Glutamatergic neuron (in vitro differentiated cells): ENCODE measurements at regions not wholly inside any gene's neighbourhood (a gene's known extent, or its start where the extent isn't known, plus 50 kb on each side); places are given as distances from the start of the nearest gene placed in this dataset.

ENCODE experiments used
- DNase-seq: peaks from one replicate; pipeline ENCODE4 v3.0.0; 2022
- H3K27ac Mint-ChIP-seq: one replicate; pipeline ENCODE4 v1.8.0; 2020; ENCODE audit warnings: mild to moderate bottlenecking, mixed read lengths, inconsistent platforms; ENCODE audit not compliant: unreplicated experiment
- H3K27me3 Mint-ChIP-seq: one replicate; pipeline ENCODE4 v1.8.0; 2020; ENCODE audit warnings: mild to moderate bottlenecking, moderate library complexity, mixed read lengths, inconsistent platforms; ENCODE audit not compliant: unreplicated experiment
- H3K36me3 Mint-ChIP-seq: one replicate; pipeline ENCODE4 v1.8.0; 2020; ENCODE audit warnings: mild to moderate bottlenecking, mixed read lengths, inconsistent platforms; ENCODE audit not compliant: unreplicated experiment
- H3K4me1 Mint-ChIP-seq: one replicate; pipeline ENCODE4 v1.8.0; 2020; ENCODE audit warnings: mild to moderate bottlenecking, low read depth, mixed read lengths, inconsistent platforms; ENCODE audit not compliant: unreplicated experiment
- H3K4me3 Mint-ChIP-seq: one replicate; pipeline ENCODE4 v1.8.0; 2020; ENCODE audit warnings: mild to moderate bottlenecking, mixed read lengths, inconsistent platforms; ENCODE audit not compliant: unreplicated experiment
- H3K9me3 Mint-ChIP-seq: one replicate; pipeline ENCODE4 v1.8.0; 2020; ENCODE audit warnings: mild to moderate bottlenecking, moderate library complexity, mixed read lengths, inconsistent platforms; ENCODE audit not compliant: unreplicated experiment
- CTCF ChIP-seq: fragments of 200-600 bp; sonication (generic); IDR thresholded peaks from one replicate; pipeline ENCODE4 v1.5.0; 2021; ENCODE audit not compliant: partially characterized antibody, unreplicated experiment

GRCh38 chr3:124654470-124654845, 75.8 kb upstream of the UMPS start:
- DNase-seq = no peak
- H3K27ac Mint-ChIP-seq = no peak overlapping the region
- H3K36me3 Mint-ChIP-seq = peaks cover 5% of the 10 kb centered on the region
- no peak overlapping the region for H3K4me3 Mint-ChIP-seq
- no peak for TF ChIP-seq CTCF
- H3K9me3 Mint-ChIP-seq = peaks cover 8% of the 10 kb centered on the region
- H3K27me3 Mint-ChIP-seq = peaks cover 2% of the 10 kb centered on the region
- H3K4me1 Mint-ChIP-seq = no peaks in the 10 kb centered on the region

GRCh38 chr3:124656531-124656930, 73.7 kb upstream of the UMPS start:
- TF ChIP-seq CTCF = no peak
- no peaks in the 10 kb centered on the region for H3K4me1 Mint-ChIP-seq
- H3K27me3 Mint-ChIP-seq = peaks cover 3% of the 10 kb centered on the region
- H3K4me3 Mint-ChIP-seq = no peak overlapping the region
- H3K27ac Mint-ChIP-seq = no peak overlapping the region
- peaks cover 10% of the 10 kb centered on the region for H3K9me3 Mint-ChIP-seq
- DNase-seq = no peak
- H3K36me3 Mint-ChIP-seq = peaks cover 5% of the 10 kb centered on the region

- no peak overlapping the region for H3K27ac Mint-ChIP-seq
- H3K4me1 Mint-ChIP-seq = no peaks in the 10 kb centered on the region
- H3K4me3 Mint-ChIP-seq = no peak overlapping the region
- H3K36me3 Mint-ChIP-seq = peaks cover 5% of the 10 kb centered on the region
- peaks cover 10% of the 10 kb centered on the region for H3K9me3 Mint-ChIP-seq
- TF ChIP-seq CTCF = no peak
- DNase-seq = no peak
- H3K27me3 Mint-ChIP-seq = peaks cover 3% of the 10 kb centered on the region
Observed at GRCh38 chr3:124657138-124657537, 73.1 kb upstream of the UMPS start.

GRCh38 chr3:124658270-124658669, 72.0 kb upstream of the UMPS start:
- Mint-ChIP-seq H3K4me3 (no peak overlapping the region), H3K27me3 (peaks cover 3% of the 10 kb centered on the region), H3K9me3 (peaks cover 11% of the 10 kb centered on the region), H3K36me3 (peaks cover under 1% of the 10 kb centered on the region), H3K27ac (no peak overlapping the region), H3K4me1 (no peaks in the 10 kb centered on the region)
- DNase-seq = no peak
- TF ChIP-seq CTCF = no peak

- no peaks in the 10 kb centered on the region for H3K36me3 Mint-ChIP-seq
- peaks cover 3% of the 10 kb centered on the region for H3K27me3 Mint-ChIP-seq
- H3K4me1 Mint-ChIP-seq = no peaks in the 10 kb centered on the region
- no peak for DNase-seq
- peaks cover 11% of the 10 kb centered on the region for H3K9me3 Mint-ChIP-seq
- TF ChIP-seq CTCF = no peak
- no peak overlapping the region for H3K27ac Mint-ChIP-seq
- H3K4me3 Mint-ChIP-seq = no peak overlapping the region
Observed at GRCh38 chr3:124659175-124659574, 71.1 kb upstream of the UMPS start.
